NCI-H510A treated with DMSO at 0.1 percent for 48 hours (cell line): ENCODE measurements at regions not wholly inside any gene's neighbourhood (a gene's known extent, or its start where the extent isn't known, plus 50 kb on each side); places are given as distances from the start of the nearest gene placed in this dataset.
A peak's percentile ranks its signal among the peaks of the same experiment; 100 is the strongest.

Experiments used
- DNase-seq: peaks from one replicate; lab custom pipeline; 2025; lab: John Stamatoyannopoulos, UW

GRCh38 chr1:34478515-34479076 is 276.3 kb upstream of the GJB5 start:
- DNase-seq: no peak

GRCh38 chr1:34479731-34480130 is 275.1 kb upstream of the GJB5 start:
- DNase-seq: peak; percentile 55

GRCh38 chr1:34488080-34488708 is 266.7 kb upstream of the GJB5 start:
- DNase-seq: no peak

GRCh38 chr1:34500451-34500850 is 254.4 kb upstream of the GJB5 start:
- DNase-seq: no peak

GRCh38 chr1:34511802-34512201 is 243.0 kb upstream of the GJB5 start:
- DNase-seq: peak; percentile 30

GRCh38 chr1:34518146-34518699 is 236.6 kb upstream of the GJB5 start:
- DNase-seq: no peak

- DNase-seq: no peak
These were observed 234.7 kb upstream of the GJB5 start for GRCh38 chr1:34520111-34520510.

GRCh38 chr1:34524783-34525182 is 230.1 kb upstream of the GJB5 start:
- no peak for DNase-seq

GRCh38 chr1:34529935-34530859 is 224.7 kb upstream of the GJB5 start:
- DNase-seq: no peak

DNA sequence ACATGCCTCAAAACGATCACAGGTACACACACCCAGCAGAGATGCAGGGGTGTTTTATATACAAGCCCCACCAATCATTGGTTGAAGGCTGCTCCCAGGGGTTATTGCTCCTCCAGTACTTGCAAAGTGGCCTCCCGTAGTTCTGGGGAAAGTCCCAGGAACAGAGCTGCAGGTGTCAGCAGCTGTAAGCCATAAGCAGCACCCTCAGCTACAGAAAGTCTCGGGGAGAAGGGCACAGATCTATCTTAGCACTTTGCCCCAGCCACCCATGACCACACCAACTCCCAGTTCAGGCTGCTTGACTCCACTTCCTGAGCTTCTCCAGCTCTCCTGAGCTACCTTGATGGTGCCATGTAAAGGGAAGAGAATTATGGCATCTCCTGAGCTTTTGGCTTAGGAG is 222.7 kb upstream of the GJB5 start:
- DNase-seq: no peak

DNA sequence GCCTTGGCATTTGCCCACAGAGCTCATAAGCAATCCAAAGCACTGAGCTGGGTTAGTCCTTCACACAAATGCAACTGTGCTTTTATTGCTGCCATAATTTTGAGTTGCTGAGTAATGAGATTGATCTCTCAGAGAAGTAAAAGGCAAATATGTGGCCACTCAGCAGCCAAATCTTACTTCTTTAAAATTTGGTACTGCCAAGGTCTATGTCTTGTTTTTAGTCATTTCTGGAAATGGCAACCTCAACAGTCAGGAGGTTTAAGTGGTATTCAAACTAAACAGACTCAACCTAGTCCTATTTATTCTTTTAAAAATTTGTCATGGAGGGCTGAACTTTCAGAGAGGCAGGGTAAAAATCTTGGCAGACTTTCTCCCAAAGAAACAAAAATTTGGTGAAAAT is 216.4 kb upstream of the GJB5 start:
- no peak for DNase-seq

- DNase-seq: peak; percentile 73
These were observed 207.7 kb upstream of the GJB5 start for GRCh38 chr1:34547046-34547674.

- DNase-seq: no peak
These were observed 205.6 kb upstream of the GJB5 start for GRCh38 chr1:34549199-34549598.

DNA sequence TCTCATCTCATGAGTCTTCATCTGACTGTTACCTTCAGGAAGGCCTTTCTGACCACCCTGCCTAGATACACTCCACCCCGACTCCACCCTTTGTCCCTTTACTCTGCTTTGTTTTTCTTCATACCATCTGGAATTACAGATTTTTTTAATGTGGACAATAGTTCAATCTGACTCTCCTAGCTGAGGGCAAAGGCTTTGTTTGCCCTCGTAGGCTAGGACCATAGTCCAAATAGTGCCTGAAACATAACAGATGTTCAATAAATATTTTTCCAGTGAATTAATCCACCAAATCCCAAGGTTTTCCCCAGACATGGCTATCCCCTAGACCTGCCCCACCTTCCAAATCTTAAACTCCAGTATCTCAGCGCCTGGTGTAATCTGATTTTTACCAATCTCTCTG is 176.5 kb upstream of the GJB5 start:
- no peak for DNase-seq

- DNase-seq: no peak
These were observed 172.5 kb upstream of the GJB5 start for GRCh38 chr1:34582356-34582755.

DNA sequence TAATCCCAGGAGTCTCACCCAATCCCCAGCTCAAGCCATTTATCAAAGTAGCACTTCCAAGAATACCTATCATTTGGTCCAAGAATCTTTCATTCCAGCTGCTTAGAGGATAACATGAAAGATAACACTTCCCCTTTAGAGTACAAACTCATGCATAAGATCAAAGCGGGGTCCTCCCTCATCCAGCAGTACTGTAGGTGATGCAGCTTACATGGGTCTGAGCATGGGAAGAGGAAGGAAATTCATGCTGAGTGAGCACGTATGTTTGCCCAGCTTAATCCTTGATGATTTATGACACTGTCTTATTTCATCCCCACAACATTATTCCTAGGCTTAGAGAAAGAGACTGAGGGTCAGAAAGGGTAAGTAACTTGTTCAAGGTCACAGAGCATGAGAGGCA is 167.1 kb upstream of the GJB5 start:
- DNase-seq: peak; percentile 96

DNA sequence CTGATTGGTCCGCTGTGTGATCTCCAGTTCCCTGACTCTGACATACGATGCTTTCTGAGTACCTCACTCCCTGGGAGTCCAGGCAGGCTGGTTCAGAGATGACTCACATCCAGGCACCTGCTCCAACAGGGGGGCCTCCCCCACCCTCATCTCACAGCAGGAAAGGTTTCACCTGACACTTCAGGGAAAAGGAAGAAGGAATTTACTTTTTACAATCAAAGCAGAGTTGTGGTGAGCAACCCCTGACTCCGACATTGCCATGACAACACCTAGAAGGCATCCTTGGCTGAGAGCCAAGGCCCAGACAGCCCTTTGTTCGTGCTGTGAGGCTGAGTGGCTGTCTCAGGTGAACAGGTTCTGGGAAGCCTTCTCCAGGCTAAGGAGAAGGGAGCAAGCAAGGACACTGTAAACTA is 164.6 kb upstream of the GJB5 start:
- peak; percentile 100 for DNase-seq

DNA sequence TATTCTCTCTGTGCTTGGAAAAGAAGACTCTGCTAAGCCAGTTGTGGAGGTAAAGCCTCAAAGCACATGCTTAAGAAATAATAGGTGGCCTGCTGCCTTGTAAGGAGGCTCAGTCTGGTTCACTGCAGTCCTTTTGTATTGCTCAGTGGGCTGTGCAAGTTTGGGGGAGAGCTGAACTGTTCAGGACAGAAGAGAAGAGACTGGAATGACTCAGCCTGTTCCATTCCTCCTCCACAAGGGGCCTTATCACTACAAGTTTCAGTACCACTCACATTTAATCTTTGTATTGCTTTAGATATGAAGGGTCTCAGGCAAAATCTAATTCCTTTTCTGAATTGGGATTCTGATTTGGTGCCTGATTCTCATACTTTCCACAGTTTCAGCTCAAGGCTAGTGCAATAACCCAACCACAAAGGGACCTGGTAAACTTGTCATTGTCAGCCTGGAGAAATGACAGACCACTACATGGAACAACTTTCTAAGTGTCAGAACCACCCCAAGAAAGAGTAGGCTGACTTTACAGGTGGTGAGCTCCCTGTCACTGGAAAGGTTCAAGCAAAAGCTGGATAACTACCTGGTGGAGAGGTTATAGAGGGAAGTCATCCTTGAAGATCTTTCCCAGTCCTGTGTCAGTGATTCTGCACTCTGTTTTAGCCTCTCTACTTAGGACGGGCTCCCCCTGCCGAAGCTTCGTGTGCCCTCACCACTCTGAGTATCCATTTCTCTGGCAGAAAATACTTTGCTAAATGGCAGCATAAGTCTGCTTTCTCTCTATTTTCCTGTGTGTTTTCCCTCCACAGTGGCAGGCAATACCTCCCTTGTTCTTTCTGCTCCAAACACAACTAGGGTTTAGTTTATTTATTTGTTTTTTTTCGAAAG is 162.9 kb upstream of the GJB5 start:
- peak; percentile 89 for DNase-seq

DNA sequence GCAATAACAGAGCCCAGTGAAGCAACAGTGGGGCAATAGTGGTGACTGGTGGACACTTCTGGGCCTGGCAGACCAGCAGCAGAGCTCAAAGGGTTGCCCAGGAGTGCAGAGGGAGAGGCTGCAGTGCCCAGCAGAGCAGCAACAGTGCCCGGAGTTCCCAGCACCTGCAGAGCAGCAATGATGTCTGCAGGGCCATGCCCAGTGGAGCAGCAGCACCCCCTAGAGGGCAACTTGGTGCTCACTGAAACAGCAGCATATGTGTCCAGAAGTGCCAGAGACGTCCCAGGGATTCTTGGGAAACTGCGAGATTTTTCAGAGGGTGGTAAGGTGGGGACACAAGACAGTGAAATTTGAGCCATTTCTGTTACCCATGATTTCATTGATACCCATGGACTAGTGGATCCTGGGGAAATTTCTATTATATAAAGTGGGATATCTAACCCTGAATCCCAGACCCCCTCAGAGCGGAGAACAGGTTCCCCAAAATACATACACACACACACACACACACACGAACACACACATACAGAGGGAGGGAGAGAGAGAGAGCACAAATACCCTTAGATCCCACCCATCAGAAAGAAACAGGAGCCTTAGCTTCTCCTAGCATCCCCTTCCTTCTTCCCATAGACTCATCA is 156.9 kb upstream of the GJB5 start:
- peak; percentile 100 for DNase-seq

DNA sequence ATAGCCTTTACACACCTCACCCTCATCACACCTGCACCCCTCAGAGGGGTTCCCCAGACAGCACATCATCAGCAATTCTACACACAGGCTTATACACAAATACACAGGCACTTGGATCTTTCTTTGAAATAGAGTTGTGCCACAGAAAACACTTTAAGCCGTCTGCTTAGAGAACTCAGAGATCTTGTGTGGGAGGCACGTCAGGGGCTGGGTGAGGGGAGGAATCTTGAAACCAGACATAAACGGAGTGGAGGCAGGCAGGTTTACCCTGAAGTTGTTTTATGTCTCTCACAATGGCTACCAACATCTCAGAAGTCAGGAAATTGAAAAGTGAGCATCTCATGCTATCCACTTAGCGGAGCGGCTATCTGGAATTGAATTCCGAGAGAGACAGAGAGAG is 151.9 kb upstream of the GJB5 start:
- DNase-seq: no peak

- DNase-seq: no peak
These were observed 151.3 kb upstream of the GJB5 start for GRCh38 chr1:34603594-34603993.
